HG03039 (cell line): ENCODE measurements at regions not wholly inside any gene's neighbourhood (a gene's known extent, or its start where the extent isn't known, plus 50 kb on each side); places are given as distances from the start of the nearest gene placed in this dataset.
A peak's percentile ranks its signal among the peaks of the same experiment; 100 is the strongest.
"Not testable (repeated sequence)": the region's sequence is repeated elsewhere in the genome, so short reads cannot be mapped to it uniquely, and the experiment has no call there.

Experiments
- ATAC-seq: cut with Tn5 transposase; IDR thresholded peaks from one replicate; pipeline ENCODE4 v1.9.1; 2021; ENCODE audit warnings: mild to moderate bottlenecking, moderate library complexity; ENCODE audit not compliant: unreplicated experiment

DNA sequence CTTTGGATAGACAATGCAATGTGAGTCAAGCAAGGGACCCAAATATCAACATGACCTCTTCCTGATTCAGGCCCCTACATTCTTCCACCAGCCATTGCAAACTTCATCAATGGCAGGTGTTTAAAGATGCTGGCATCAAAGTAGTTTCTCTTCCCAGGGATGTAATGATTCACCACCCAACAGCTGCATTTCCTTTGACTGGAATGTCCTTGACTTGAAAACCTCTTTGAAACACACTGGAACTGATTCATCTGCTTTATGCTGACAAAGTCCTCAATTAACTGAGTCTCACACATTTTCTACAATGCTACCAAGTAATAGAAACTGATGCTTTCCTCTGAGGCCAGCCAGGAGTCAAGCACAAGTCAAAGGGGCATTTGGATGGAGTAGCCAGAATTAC, 385.5 kb downstream of the GBE1 start:
- ATAC-seq, result no peak

DNA sequence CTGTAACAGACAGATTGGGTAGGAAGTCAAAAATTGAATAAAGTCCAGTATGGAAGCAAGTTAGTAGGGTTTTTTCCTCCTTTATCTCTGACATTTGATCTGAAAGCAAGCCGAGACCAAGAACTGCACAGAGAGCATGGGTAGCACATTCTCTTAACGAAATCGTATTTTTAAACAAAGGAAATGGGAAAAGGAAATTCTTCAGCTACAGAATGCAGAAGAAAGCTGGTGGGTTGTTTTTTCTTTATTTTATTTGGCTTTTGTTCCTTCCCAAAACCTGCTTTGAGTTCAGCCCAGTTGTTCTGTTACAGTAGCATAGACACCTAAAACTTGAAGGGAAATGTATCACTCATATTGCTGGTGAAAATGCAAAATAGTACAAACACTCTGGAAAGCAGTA, 397.0 kb downstream of the GBE1 start:
- no peak for ATAC-seq

DNA sequence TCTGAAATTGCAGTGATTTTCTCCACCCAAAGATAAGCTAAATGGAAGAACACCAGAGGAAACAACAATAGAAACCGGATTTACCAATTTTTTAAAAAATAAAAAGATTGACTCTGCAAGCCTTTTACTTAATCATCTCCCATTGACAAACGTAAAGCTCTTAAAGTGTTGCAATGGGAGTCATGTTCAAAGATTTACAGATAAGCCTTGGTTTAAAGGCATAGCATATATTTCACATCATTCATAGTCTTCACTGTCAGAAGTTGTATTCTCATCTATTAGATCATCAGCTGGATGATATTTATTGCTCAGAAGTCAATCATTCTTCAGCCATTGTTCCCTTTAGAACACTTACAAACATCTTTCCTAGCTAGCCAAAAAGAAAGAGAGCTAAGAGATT, 397.6 kb downstream of the GBE1 start:
- ATAC-seq, result no peak

DNA sequence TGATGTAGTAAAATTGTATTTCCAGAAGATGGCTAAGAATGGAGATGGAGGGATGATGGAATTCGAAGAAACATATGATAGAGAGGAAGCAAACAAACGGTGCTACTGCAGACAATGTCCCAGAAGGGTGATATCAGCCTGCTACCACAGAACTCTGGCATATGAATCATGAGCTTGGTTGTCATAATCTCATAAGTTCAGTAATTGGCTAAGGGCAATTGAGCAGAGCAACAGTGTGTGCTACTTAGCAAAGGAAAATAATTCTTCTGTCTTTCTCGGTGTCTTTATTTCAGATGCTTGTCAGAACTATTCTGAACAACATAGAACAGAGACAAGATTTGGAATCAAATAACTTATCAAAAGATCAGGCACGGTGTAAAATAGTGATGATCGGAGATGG, 407.3 kb downstream of the GBE1 start:
- no peak for ATAC-seq

DNA sequence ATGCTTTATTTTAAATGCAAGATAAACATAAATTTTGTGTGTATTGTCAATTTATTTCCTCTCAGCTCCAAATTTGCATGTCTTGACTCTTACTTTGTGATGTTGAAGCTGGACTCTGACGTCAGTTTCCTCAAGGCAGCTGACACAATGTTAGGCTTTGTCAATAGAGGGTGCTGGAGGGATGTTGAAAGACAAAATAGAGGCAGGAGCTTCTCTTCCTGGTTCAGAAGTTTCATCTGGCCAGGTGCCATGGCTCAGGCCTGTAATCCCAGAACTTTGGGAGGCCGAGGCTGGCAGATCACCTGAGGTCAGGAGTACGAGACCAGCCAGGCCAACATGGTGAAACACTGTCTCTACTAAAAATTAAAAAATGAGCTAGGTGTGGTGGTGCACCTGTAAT, 408.6 kb downstream of the GBE1 start:
- no peak for ATAC-seq

DNA sequence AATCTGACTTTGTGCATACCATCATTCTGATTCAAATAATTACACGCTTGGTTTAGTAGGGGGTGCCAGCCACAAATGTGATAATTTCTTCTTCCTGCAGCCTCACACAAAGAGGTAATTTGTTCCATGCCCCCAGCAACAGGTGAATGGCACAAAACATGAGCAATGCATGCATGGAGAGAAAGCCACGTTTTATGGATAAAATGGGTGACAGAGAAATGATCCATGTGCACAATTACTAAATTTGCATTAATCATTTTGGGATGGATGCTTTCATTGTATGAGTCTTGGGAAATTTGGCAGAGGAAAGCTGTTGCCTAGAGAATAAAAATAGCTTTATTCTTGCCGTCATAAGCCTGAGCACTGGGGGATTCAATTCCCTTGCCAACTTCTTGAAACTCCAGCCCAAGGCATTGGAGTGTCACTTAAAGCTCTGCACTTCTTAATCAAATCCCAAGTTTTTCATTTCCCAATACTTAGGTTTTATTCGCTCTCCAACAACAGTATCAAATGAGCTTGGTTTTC, 411.6 kb downstream of the GBE1 start:
- ATAC-seq, result no peak

DNA sequence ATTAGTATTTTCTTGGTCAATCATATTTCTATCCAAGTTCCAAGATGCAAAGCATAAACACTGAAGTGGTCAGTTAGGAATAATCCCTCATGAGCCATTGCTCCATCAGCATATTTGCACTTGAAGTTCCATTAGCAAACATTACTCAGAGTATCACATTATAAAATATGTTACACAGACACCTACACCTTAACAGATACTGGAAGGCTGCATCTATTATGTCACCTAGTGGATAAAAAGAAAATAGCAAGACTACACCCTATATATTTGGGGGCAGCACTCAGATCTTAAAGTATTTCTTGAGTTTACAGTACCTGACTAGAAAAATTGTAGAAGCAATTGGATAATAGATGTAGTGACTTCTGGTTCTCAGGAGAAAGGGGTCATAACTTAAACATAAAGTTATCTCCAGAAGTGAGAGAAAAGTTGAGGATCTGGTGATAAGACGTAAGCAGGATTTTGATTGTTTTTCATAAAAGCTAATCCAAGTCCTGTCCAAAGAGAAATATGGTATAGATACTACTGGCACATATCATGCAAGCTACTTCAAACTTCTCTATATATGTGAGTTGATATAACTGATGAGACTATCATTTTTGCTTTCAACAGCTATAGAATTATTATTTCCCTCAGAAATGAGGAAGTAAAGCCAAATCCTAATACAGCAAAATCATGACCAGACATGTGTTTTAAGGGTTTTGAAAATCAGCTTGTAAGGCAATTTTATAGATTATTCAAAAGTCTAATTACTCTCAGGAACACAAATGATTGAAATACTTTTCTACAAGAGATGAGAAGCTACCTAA, 422.2 kb downstream of the GBE1 start:
- peak; percentile 85 for ATAC-seq

DNA sequence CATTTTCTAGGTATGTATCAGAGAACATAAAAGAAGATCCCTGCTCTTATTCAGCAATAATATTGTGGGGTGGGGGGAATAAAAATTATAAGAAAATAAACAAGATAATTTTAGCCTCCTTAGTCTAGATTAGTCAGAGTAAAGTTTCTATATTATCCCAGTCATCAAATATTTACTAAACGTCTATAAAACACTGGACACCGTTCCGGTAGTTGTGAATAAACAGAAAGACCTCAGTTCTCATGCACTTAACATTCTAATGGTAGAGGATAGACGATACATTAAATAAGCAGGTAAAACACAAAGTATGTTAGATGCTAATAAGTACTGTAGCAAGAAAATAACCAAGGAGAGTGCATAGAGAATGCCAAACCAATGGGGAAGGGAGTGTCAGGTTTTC, 425.0 kb downstream of the GBE1 start:
- ATAC-seq, result no peak

DNA sequence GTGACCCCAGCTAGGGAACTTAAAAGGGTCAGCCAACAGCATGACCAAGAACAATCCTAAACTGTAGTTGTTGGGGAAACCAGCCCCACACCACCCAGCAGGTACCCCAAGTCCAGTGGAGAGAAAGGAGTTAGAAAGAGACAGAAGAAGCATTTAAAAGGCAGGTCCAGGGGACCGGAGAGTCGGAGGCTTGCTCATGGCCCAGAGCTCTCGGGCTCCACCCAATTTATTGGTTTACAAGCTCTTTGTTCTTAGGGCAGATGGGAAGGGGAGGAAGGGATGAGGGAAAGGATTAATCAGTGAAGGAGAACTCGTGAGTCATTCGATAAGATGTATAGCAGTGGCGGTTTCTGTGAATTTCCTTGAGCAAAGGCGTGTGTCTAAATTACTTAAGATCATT, 431.6 kb downstream of the GBE1 start:
- not testable (repeated sequence) for ATAC-seq

DNA sequence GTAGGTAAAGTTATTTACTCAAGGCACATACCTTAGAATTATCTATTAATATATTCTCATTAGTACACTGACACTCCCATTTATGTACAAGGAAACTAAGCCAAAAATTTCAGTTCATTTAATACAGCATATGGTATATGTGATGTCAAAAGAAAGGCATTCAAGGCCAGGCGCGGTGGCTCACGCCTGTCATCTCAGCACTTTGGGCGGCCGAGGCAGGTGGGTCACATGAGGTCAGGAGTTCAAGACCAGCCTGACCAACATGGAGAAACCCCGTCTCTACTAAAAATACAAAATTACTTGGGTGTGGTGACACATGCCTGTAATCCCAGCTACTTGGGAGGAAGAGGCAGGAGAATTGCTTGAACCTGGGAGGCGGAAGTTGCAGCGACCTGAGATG, 435.2 kb downstream of the GBE1 start:
- no peak for ATAC-seq

DNA sequence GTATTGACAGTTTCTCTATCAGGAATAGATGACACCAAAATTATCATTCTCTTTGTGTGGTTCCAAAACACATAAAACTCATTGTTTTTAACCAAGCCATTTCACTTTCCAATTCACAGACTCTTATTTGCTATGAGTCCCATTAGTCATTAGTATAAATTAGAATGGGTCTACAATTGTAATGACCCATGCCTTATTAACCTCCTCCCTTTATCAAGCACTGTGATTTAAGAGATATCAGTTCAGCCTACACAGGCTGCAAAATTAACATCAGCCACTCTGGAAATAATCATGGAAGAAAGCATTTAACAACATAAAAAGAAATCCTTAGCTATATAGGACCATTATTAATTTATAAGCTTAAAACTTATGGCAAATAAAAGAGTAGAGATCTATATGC, 440.6 kb downstream of the GBE1 start:
- no peak for ATAC-seq

DNA sequence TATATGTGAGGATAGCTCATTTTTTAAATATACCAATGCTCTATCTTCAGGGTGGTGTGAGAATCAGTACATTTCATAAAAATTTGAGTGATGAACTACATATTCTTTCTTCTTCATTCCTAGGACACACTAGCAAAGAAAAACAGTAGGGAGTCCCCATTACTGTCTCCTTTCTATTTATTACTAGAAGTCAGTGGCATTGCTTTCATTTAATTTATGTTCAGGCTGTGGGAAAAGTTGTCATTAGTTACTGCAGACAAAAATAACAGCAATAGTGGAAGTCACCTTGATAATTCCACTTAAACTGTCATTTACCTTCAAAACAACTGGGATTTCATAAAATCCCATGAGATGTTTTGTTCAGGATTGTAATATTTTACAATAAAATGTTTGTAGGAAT, 446.4 kb downstream of the GBE1 start:
- ATAC-seq, result no peak

DNA sequence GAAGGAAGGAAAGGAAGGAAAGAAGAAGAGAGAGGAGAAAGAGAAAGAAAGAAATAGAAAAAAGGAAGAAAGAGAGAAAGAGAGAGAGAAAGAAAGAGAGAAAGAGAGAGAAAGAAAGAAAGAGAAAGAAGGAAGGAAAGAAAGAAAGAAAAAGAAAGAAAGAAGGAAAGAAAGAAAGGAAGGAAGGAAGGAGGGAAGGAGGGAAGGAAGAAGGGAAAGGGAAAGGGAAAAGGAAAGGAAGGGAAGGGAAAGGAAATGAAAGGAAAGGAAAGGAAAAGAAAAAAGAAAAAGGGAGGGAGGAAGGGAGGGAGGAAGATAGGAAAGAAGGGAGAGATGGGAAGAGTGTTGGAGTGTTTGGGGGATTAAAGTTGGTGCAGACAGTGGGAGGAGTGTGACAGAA, 450.1 kb downstream of the GBE1 start:
- no peak for ATAC-seq

DNA sequence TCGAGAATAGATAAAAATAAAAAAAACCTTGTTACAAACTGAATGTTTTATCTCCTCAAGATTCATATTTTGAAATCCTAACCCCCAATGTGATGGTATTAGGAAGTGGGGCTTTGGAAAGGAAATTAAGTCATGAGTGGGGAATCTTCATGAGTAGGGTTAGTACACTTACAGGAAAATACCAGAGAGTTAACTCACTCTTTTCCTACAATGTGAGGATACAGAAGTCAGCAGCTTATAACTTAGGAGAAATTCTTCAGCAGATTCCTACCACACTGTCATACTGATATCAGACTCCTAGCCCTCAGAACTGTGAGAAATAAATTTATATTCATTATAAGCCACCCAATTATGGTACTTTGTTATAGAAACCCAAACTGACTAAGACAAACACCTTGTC, 453.1 kb downstream of the GBE1 start:
- ATAC-seq, result no peak

DNA sequence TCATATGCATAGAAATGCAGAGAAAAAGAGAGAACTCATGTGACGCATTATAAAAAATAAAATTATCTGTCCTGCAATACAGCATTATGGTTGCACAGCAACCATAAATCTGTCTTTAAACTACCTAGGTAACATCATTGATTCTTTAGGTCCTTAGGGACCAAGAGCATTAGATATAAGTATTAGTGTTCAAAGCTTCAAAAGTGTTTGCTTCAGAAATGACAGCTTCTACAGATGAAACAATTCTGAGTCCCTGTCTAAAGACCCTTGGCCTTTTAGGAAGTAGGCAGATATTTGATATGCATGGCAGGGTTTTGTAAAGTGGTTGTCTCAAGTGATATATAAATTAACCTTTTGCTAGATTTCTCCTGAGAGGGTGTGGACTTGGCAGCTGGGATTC, 454.2 kb downstream of the GBE1 start:
- ATAC-seq, result no peak

DNA sequence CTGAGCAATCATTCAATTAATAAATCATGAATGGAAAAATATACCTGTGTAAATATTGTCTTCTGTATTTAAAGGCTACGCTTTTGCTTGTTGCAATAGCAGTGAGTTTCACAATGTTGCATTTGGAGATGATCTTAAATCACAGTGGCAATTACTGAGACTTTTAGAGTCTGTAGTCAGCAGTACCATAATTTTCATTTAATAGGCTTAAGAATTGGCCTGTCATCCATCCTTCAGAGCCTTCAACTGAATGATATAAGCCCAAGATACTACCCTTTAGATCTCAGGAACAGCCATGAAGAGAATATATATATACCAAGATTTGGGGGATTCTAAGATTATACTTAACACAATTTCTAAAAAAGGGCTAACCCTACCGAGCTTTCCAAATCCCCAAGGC, 458.1 kb downstream of the GBE1 start:
- no peak for ATAC-seq

DNA sequence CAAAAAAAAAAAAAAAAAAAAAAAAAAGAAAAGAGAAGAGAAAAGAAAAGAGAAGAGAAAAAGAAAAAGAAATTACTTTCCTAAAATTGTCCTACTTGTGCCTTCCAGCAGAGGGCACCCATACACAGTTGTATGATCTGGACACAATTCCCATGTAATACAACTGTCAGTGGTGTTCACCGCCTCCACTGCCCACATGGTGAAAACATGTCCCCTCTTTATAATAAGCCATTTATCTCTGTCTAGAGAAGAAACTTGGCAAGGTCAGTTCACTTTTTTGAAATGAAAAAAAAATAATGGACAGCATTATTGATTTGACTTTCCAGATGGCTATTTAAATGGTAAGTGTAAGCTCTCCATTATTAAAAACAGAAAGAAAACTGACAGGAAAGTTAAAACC, 459.4 kb downstream of the GBE1 start:
- ATAC-seq, result peak; percentile 85

DNA sequence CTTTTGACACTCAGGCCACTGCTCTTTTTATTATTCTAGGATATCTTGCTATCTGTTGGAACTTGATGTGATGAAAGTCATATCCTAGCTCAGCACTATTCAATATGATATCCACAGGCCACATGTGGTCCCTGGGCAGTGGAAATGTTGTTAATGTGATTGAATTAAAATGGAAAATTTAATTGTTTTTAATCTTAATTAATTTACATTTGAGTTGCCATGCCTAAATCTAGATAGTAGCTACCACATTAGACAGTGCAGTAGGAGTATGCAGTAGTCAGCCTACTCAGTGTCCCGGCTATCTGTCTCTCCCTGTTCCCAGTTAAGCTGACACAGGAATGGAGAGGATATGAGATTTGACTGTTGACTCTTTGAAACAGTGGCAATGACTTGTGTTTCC, 460.2 kb downstream of the GBE1 start:
- ATAC-seq, result no peak

DNA sequence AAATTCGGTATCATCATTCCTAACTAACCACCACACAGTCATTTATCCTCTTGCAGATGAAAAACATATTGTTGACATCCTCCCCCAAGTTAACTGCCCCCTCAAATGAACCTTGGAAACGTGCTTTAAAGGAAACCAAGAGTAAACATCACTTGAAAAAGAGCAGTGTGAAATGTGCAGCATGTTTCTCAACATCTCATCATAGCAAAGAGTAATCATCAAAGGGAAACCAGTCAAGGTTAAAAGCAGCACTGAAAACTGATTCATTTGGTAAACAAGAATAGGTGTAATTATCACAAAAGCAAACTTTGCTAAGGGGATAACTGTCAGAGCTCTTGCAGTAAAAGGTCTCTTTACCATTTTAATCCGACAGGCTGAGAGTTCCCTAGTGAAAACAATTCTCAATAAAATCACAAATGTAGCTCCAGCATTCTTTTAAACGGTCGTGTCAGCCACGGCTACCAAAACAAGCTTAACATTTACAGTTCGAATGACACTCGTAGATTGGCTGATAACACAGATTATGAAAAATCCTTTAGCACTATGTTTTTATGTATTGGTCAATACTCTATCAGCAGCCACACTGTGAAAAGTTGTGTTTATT, 461.0 kb downstream of the GBE1 start:
- ATAC-seq, result no peak

DNA sequence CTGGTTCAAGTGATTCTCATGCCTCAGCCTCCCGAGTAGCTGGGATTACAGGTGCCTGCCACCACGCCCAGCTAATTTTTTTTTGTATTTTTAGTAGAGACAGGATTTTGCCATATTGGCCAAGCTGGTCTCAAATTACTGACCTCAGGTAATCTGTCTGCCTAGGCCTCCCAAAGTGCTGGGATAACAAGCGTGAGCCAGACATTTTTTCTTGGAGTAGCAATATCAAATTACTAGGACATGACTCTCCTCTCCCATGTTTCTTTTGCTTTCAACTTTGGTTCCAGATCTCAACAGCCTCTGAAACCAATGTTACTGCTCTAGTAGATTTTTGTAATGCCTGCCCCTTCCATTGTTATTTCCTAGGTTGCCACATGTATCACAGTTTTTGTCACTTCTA, 462.0 kb downstream of the GBE1 start:
- no peak for ATAC-seq

DNA sequence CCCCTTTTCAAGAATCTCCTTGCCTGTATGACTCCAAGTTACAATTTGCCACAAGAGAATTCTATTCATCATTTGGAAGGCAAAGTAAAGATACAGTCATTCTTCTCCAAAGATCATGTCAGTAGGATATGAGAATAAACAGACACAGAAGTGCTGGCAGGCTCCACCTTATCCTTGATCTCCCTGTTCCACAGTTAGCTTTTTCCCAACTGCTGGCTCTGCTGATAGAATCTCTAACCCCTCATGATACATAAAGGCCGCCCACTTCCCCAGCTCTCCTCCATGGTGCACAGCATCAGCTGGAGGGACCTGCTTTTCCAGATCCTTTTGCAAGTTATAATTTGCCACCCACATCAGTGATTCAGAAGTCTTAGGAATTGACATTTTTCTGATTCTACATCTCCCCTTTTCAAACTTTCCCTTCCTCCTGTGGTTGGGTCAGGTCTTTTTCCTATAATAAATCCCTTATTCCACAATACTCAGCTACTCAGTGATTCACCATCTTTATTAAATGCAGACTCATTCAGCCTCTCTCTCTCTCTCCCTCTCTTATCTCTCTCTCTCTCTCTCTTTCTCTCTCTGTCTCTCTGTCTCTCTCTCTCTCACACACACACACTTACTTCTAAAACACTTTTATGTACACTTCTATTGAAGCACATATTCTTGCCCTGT, 465.4 kb downstream of the GBE1 start:
- ATAC-seq, result no peak

DNA sequence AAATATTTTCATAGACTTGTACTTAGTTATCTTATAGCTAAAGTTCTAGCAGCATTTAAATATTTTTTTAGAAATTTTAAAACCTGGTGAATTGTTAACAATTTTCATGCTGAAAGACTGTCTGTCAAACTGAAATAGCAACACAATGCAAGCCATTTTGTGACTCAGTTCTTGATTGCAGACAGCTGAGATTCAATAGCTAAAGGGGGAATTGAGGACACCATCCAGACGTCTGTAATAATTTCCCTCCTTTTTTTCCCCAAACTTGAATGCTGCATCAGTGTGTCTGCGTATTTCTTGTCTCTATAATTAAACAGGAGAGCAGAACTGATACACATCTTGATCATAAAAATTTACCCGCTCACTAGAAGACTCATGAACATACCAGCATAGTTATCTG, 468.3 kb downstream of the GBE1 start:
- ATAC-seq, result no peak
